Fibroblast of the aortic adventitia (primary cell): ENCODE measurements at regions not wholly inside any gene's neighbourhood (a gene's known extent, or its start where the extent isn't known, plus 50 kb on each side); places are given as distances from the start of the nearest gene placed in this dataset.
"Not testable (repeated sequence)": the region's sequence is repeated elsewhere in the genome, so short reads cannot be mapped to it uniquely, and the experiment has no call there.

Experiments
- DNase-seq: peaks from one replicate; pipeline ENCODE4 v3.0.0-alpha.2; 2010; ENCODE audit warnings: low read depth
- H3K4me3 ChIP-seq: 2 replicates; pipeline ENCODE4 v1.5.1; 2011; ENCODE audit warnings: low read depth, mild to moderate bottlenecking, control low read depth, low read length, moderate library complexity
- CTCF ChIP-seq: IDR thresholded peaks from 2 replicates; pipeline ENCODE4 v1.5.1; 2011; ENCODE audit warnings: mild to moderate bottlenecking, low read length, control low read depth, inconsistent platforms; ENCODE audit not compliant: insufficient read depth

- peak; percentile 100 for DNase-seq
Measured at GRCh38 chr13:79936368-79937136, 404.4 kb downstream of the SPRY2 start.

GRCh38 chr13:79935121-79935520 lies 405.8 kb downstream of the SPRY2 start:
- TF ChIP-seq CTCF = no peak
- H3K4me3 ChIP-seq = no peak overlapping the region
- no peak for DNase-seq

More at GRCh38 chr13:79936368-79937136, 404.4 kb downstream of the SPRY2 start:
- H3K4me3 ChIP-seq = no peak overlapping the region
- TF ChIP-seq CTCF = no peak

GRCh38 chr13:79933389-79933788 lies 407.5 kb downstream of the SPRY2 start:
- no peak for TF ChIP-seq CTCF
- DNase-seq = no peak
- no peak overlapping the region for H3K4me3 ChIP-seq

- DNase-seq = peak; percentile 64
- no peak overlapping the region for H3K4me3 ChIP-seq
- no peak for TF ChIP-seq CTCF
Measured at GRCh38 chr13:79932556-79932955, 408.4 kb downstream of the SPRY2 start.

GRCh38 chr13:79923973-79924556 lies 416.9 kb downstream of the SPRY2 start:
- not testable (repeated sequence) for H3K4me3 ChIP-seq, DNase-seq

GRCh38 chr13:79919091-79919490 lies 421.8 kb downstream of the SPRY2 start:
- no peak for TF ChIP-seq CTCF
- DNase-seq = no peak
- H3K4me3 ChIP-seq = no peak overlapping the region

- no peak for DNase-seq
- no peak for TF ChIP-seq CTCF
- H3K4me3 ChIP-seq = no peak overlapping the region
Measured at GRCh38 chr13:79918620-79919019, 422.3 kb downstream of the SPRY2 start.
